Activated CD4-positive, CD25-positive, alpha-beta regulatory T cell treated with anti-CD3 and anti-CD28 coated beads, Interleukin-2, amount 50 U/mL, for 16 hours (primary cell): ENCODE measurements at regions not wholly inside any gene's neighbourhood (a gene's known extent, or its start where the extent isn't known, plus 50 kb on each side); places are given as distances from the start of the nearest gene placed in this dataset.
"Not testable (repeated sequence)": the region's sequence is repeated elsewhere in the genome, so short reads cannot be mapped to it uniquely, and the experiment has no call there.

ENCODE experiments used
- DNase-seq: peaks from one replicate; pipeline ENCODE4 v3.0.0-alpha.2; 2020; ENCODE audit warnings: low read depth, low spot score

GRCh38 chr10:65126288-65126687 is 1605.1 kb downstream of the REEP3 start:
- no peak for DNase-seq

DNA sequence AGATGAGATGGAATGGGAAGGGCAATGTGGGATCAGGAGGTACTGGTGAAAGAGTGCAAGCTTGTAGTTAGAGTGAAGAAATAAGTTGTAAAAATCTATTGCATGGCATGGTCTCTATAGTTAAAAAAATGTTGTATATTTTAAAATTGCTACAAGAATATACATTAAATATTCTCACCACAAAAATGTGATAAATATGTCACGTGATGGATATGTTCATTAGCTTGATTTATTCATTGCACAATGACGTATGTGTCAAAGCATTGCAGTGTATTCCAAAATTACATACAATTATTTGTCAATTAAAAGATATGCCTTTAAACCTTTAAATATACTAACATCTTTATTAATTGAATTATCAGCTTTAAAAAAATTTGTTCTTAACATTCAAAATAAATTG is 1607.1 kb downstream of the REEP3 start:
- DNase-seq = no peak

DNA sequence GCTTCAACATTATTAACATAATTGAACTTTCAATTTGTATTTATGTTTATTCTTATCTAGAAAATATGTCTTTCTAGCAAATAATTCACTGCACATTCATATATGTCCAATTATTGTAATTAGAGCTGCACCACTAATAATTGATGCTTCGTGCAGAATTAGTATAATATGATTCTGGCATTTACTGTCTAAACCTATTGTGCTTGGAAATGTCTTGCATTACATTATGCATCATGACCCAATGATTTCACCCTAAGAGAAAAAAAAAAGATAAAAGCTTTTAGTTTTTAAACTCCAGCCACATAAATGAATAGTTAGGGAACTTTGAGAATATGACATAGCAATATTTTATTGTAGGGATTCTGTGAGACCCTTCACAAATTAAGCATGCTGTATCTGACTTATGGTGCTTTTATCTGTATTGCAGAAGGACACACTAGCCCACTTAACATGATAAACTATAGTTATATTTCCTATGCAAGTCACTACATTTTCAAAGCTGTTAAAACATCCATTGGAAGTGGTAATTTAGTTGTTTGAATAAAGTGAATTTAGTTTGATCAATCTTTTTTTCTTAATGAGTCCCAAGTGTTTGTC is 1609.1 kb downstream of the REEP3 start:
- DNase-seq = no peak

DNA sequence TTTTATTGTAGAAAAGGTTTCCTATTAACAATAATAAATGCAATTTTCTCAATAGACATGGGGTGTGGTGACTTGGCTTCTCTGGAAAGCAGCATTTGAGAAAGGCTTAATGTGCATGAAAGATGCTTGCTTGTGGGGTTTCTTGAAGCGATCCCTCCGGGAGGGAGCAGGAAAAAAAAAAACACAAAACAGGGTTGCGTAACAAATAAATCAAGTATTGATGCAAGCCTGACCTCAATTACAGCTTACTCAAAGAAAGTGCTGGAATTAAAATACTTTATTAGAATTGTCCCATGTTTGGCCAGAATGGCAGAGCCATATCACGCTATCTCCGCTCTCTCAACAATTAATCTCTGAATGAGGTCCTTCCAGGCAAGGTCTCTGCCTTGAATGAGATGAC is 1612.5 kb downstream of the REEP3 start:
- DNase-seq = no peak

- DNase-seq = no peak
Measured at GRCh38 chr10:65135508-65135907, 1614.3 kb downstream of the REEP3 start.

DNA sequence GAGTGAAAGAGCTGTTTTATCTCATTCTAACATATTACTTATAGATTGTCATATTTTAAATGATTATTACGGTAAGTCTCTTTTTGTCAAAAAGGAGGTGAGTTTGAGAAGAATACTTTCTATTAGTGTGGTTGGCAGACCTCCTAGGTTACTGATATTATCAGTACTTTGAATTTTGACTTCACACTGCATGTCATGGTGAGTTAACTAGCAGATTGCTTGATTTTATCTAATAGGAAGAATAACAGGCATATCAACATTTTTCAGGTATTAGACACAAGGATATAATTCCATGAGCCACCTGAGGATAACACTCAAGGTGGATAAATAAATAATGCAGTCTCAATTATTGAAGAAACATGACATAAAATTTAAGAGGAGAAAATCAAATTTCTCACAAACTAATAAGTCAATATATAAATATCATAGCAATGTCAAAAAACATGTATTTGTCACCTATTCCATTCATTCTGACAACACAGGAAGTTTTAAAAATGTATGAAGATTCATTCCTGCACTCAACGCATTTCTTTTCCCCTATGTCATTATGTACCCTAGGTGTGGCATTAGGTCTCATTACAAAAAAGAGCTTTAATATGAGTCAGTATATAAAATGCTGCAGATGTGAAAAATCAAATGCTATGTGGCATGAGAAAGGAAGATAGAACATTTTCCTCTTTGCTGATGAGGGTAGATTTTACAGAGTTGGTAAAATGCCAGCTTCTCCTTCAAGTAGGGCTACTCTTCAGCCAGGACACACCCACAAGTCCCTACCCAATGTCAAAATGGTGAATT is 1621.6 kb downstream of the REEP3 start:
- DNase-seq = no peak

DNA sequence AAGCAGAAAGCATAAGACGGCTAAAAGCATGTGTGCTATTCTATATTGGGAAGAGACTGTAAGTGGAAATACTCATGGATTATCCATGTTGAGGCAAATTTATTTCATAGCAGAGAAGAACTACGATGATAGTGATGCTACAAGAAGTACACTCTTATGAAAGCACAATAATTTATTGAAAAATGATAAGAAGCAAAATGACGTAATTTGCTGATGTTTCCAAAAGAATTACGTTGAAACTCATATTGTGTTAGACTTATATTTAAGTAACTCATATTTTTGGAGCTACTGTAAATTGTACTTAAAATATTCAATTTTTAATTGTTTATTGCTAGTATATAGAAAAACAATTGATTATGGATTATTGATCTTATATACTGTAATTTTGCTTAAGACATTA is 1622.5 kb downstream of the REEP3 start:
- no peak for DNase-seq

DNA sequence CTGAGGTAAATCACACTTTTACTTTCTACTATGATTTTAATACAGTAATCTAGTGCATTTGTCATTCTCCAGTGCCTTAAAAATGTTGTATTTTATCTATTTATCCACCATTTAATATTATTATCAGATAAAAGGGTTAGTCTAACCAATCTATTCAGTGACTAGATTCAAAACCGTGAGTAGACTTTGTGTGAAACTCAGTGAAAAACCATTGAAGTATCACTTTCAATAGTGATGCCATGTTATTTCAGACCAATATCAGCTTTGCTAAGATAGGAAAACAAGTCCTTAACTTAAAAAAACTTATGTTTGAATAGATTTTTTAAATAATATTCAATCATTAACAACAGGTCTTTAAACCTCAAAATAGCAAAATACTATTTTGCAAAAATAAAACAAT is 1628.7 kb downstream of the REEP3 start:
- no peak for DNase-seq

GRCh38 chr10:65166272-65166671 is 1645.1 kb downstream of the REEP3 start:
- no peak for DNase-seq

- DNase-seq = no peak
Measured at GRCh38 chr10:65172249-65172648, 1651.0 kb downstream of the REEP3 start.

GRCh38 chr10:65176994-65177393 is 1655.8 kb downstream of the REEP3 start:
- DNase-seq = no peak

DNA sequence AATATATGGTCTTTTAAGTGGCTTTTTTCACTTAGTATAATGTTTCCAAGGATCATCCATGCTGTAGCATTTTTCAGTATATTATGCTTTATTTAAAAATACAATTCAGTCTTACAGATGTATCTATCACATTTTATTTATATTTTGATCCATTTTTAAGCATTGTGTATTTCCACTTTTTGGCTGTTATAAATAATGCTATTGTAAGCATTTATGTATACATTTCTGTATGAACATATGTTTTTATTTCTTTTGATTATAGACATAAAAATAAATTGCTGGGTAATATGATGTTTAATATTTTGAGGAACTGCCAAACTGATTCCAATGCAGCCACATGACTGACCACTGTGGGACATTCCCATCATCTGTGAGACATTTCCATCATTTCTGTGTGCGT is 1662.0 kb downstream of the REEP3 start:
- DNase-seq = no peak

- not testable (repeated sequence) for DNase-seq
Measured at GRCh38 chr10:65186668-65187067, 1665.5 kb downstream of the REEP3 start.

- DNase-seq = no peak
Measured at GRCh38 chr10:65194126-65194525, 1672.9 kb downstream of the REEP3 start.

GRCh38 chr10:65194555-65194954 is 1673.4 kb downstream of the REEP3 start:
- DNase-seq = no peak

- DNase-seq = no peak
Measured at GRCh38 chr10:65196111-65196510, 1674.9 kb downstream of the REEP3 start.

DNA sequence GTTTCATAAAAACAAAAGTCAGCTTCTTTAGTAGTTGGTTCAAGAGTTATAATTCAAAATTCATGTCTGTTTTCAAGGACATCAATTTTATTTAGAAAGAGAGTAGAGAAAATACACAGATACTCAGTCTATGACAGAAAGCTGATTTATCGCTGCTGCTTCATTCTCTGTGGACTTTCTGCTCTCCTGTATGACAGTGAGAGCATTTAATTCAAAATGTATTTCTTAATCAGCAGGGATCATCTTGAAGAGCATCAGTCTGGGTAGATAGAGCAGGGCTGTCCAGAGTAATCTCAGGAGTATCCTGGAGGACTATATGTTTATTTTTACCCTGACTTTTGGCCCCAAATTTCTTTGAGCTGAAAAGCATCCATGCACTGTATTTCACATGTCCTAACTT is 1676.7 kb downstream of the REEP3 start:
- no peak for DNase-seq

- DNase-seq = no peak
Measured at GRCh38 chr10:65201491-65201890, 1680.3 kb downstream of the REEP3 start.

- no peak for DNase-seq
Measured at GRCh38 chr10:65204999-65205398, 1683.8 kb downstream of the REEP3 start.

- DNase-seq = no peak
Measured at GRCh38 chr10:65213170-65213569, 1692.0 kb downstream of the REEP3 start.

DNA sequence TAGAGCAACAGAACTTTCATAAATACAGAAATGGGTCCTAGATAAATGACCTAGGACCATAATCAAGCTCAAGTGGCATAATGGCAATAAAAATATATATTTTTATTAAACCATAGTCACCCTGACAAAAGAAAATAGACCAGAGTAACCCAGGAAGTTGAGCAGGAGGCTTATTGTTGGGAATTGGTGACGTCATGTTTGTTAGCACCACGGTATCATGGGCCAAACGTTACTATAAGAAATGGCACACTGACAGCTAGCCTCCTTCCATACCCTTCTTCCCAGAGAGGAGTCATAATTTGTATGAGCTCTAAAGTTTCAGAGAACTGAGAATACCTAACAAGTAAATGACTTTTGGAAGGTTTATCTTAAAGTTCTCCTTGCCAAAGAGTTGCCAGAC is 1698.2 kb downstream of the REEP3 start:
- no peak for DNase-seq

DNA sequence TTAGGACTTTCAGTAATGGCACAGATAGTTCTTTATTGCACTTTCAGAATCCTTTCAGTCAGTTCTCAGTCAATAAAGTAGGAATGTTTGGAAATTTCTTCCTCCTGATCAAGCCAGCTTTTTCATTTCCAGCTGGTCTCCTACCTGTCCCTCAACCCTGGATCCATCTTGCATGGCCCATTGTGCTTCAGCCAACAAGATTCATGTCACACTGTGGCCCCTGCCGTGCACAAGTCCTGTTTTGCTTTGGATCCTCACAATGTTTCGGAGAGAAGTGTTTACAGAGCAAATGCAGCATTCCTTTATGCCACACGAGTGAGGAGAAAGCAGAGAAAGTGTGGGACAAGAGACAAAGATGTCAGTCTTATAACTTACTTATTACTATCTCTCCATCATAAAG is 1694.7 kb upstream of the LRRTM3 start:
- no peak for DNase-seq

DNA sequence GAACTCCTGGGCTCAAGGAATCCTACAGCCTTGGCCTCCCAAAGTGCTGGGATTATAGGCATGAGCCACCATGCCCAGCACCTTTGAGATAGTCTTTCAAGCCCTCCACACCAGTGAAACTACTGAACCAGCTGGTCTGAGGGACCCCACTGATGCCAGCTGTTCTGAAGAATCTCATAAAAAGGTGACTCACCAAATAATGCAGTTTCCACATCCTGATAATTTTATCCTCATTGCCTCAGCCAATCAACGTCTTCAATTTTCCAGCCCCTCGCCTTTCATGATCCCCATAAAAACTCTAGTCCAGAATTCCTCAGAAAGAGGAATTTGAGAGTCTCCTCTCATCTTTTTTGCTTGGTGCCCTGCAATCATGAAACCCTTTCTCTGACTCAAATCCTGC is 1691.6 kb upstream of the LRRTM3 start:
- no peak for DNase-seq

DNA sequence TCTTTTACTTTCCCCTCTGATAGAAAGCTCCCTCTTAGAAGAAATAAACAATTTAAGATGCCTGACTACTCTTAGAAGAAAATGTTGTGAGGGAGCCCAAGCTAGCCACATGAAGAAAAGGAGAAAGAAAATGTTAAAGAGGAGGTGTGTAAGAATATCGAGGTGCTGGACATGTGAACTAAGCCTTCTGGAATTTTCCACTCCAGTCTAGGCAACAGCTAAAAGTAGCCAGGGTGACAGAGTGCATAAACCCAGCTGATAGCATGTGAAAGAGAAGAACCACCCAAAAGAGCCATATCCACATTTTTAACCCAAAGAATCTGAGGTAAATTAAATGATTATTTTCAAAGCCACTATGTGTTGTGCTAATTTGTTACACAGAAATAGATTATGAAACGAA is 1690.6 kb upstream of the LRRTM3 start:
- DNase-seq = no peak
